Uterus (tissue), 2 donors: ENCODE measurements at regions not wholly inside any gene's neighbourhood (a gene's known extent, or its start where the extent isn't known, plus 50 kb on each side); places are given as distances from the start of the nearest gene placed in this dataset.

Experiments
- POLR2A ChIP-seq, 2 donors: fragments of 450-650 bp; IDR thresholded peaks; one replicate each; pipeline ENCODE4 v1.6.1; 2016; ENCODE audit warnings: antibody characterized with exemption in 2 of 2, mild to moderate bottlenecking in 1 of 2, moderate library complexity in 1 of 2
- TF ChIP-seq, protein P1 (sequence below), 4 experiments: fragments of 200-600 bp in 2 of 4; fragments of 450-650 bp in 2 of 4; sonication (generic) in 2 of 4; IDR thresholded peaks; one replicate each; pipeline ENCODE4 v1.5.1; 2016 to 2019; ENCODE audit warnings: antibody characterized with exemption in 4 of 4, mild to moderate bottlenecking in 2 of 4, moderate library complexity in 1 of 4

DNA sequence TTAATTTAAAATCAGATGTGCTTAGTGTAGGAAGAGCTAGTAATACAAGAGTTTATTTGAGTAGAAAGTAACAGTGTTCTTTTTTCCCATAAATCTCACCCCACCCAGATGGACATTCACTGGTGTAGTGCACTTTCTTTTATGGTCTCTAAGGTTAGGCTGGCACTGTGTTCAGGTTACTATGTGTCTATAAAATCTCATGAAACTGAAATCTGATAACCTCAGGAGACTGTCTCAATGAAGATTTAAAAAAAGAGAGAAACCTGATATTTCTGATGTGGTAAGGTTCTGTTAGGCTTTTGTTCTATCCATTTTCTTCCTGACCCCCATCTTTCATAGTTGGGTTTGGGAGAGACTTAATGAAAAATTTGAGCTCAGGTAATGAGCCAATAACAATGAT, 101.2 kb upstream of the CLVS2 start:
- no peak for TF ChIP-seq POLR2A (IDR thresholded peaks at IDR 0.05)
- TF ChIP-seq, protein P1, sequence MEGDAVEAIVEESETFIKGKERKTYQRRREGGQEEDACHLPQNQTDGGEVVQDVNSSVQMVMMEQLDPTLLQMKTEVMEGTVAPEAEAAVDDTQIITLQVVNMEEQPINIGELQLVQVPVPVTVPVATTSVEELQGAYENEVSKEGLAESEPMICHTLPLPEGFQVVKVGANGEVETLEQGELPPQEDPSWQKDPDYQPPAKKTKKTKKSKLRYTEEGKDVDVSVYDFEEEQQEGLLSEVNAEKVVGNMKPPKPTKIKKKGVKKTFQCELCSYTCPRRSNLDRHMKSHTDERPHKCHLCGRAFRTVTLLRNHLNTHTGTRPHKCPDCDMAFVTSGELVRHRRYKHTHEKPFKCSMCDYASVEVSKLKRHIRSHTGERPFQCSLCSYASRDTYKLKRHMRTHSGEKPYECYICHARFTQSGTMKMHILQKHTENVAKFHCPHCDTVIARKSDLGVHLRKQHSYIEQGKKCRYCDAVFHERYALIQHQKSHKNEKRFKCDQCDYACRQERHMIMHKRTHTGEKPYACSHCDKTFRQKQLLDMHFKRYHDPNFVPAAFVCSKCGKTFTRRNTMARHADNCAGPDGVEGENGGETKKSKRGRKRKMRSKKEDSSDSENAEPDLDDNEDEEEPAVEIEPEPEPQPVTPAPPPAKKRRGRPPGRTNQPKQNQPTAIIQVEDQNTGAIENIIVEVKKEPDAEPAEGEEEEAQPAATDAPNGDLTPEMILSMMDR (IDR thresholded peaks at IDR 0.05), result no peak
